H1 (cell line): ENCODE measurements at regions not wholly inside any gene's neighbourhood (a gene's known extent, or its start where the extent isn't known, plus 50 kb on each side); places are given as distances from the start of the nearest gene placed in this dataset.

Experiments used
- ASH2L ChIP-seq: fragments of 200-600, 300-600 bp; sonication (generic); IDR thresholded peaks from one replicate; pipeline ENCODE4 v1.7.1; 2017; ENCODE audit warnings: low read length
- BACH1 ChIP-seq: IDR thresholded peaks from 2 replicates; pipeline ENCODE4 v1.6.1; 2012; ENCODE audit warnings: low read length, improper control_type of control experiment
- E2F6 ChIP-seq: IDR thresholded peaks from 2 replicates; pipeline ENCODE4 v1.6.1; 2012; ENCODE audit warnings: inconsistent platforms
- HDAC2 ChIP-seq, 2 experiments: fragments of 300-600 bp in 1 of 2; sonication (generic) in 1 of 2; IDR thresholded peaks; 2 replicates each; pipeline ENCODE4 v1.6.1; 2011 to 2012; ENCODE audit warnings: low read depth in 2 of 2, low read length in 2 of 2, mild to moderate bottlenecking in 2 of 2, moderate library complexity in 2 of 2, borderline replicate concordance in 1 of 2, inconsistent platforms in 1 of 2
- MAX ChIP-seq: IDR thresholded peaks from 2 replicates; pipeline ENCODE4 v1.6.1; 2012; ENCODE audit warnings: inconsistent platforms
- POLR2A ChIP-seq, 2 experiments: IDR thresholded peaks; 1 replicate in 1 of 2; 2 replicates in 1 of 2; pipeline ENCODE4 v1.6.1; 2011; ENCODE audit warnings: low read depth in 2 of 2, low read length in 2 of 2, mild to moderate bottlenecking in 2 of 2; ENCODE audit errors: control extremely low read depth in 1 of 2
- RNF2 ChIP-seq: fragments of 200-900, 300-1000 bp; sonication (generic); IDR thresholded peaks from 2 replicates; pipeline ENCODE4 v1.7.1; 2016; ENCODE audit warnings: borderline replicate concordance, low read depth, mild to moderate bottlenecking, antibody characterized with exemption, low read length; ENCODE audit not compliant: poor library complexity, severe bottlenecking; ENCODE audit errors: missing control alignments
- RXRA ChIP-seq: IDR thresholded peaks from 2 replicates; pipeline ENCODE4 v1.6.1; 2011; ENCODE audit warnings: low read depth, mild to moderate bottlenecking, low read length, moderate library complexity; ENCODE audit not compliant: insufficient read depth
- SAP30 ChIP-seq: fragments of 300-600 bp; sonication (generic); IDR thresholded peaks from 2 replicates; pipeline ENCODE4 v1.7.1; 2012; ENCODE audit warnings: low read length, moderate library complexity, mild to moderate bottlenecking, inconsistent platforms; ENCODE audit not compliant: insufficient read depth, insufficient replicate concordance

- TF ChIP-seq SAP30 (no peak), RXRA (no peak), RNF2 (no peak), ASH2L (no peak), POLR2A (IDR thresholded peaks at IDR 0.05; ENCODE audit: control extremely low read depth in 1 of 2, low read depth in 2 of 2, low read length in 2 of 2) (no peak), MAX (no peak), HDAC2 (IDR thresholded peaks at IDR 0.05; ENCODE audit: borderline replicate concordance in 1 of 2, low read depth in 2 of 2, low read length in 2 of 2) (no peak), BACH1 (no peak), E2F6 (no peak)
These were observed 305.2 kb upstream of the DAB2 start (continued) for GRCh38 chr5:39730006-39730405.
